Sigmoid colon (tissue), 6 donors: ENCODE measurements at regions not wholly inside any gene's neighbourhood (a gene's known extent, or its start where the extent isn't known, plus 50 kb on each side); places are given as distances from the start of the nearest gene placed in this dataset.

ENCODE experiments used
- DNase-seq: peaks from one replicate; pipeline ENCODE4 v3.0.0-alpha.2; 2019
- H3K27ac ChIP-seq, 4 donors: fragments of 200-600 bp; sonication (generic); one replicate each; pipeline ENCODE4 v1.5.1; 2016 to 2019; ENCODE audit warnings: mild to moderate bottlenecking in 1 of 4
- H3K27me3 ChIP-seq, 3 donors: fragments of 200-600 bp; sonication (generic); one replicate each; pipeline ENCODE4 v1.5.1; 2019; ENCODE audit warnings: mild to moderate bottlenecking in 1 of 3
- H3K36me3 ChIP-seq, 4 donors: fragments of 200-600 bp; sonication (generic); one replicate each; pipeline ENCODE4 v1.5.1; 2016 to 2019
- H3K4me1 ChIP-seq, 4 donors: fragments of 200-600 bp; sonication (generic); one replicate each; pipeline ENCODE4 v1.5.1; 2017 to 2019
- H3K4me3 ChIP-seq, 4 donors: fragments of 200-600 bp; sonication (generic); one replicate each; pipeline ENCODE4 v1.5.1; 2017 to 2019; ENCODE audit warnings: mild to moderate bottlenecking in 2 of 4, moderate library complexity in 1 of 4
- H3K9me3 ChIP-seq, 4 donors: fragments of 200-600 bp in 3 of 4; sonication (generic) in 3 of 4; one replicate each; pipeline versions ENCODE4 v1.5.1 to v1.6.1; 2013 to 2019
- CTCF ChIP-seq, 4 experiments: fragments of 450-650 bp in 3 of 4; fragments of 200-600 bp in 1 of 4; IDR thresholded peaks; one replicate each; pipeline ENCODE4 v1.5.1; 2016 to 2019; ENCODE audit warnings: antibody characterized with exemption in 4 of 4, mild to moderate bottlenecking in 3 of 4, moderate library complexity in 2 of 4
- EP300 ChIP-seq, 4 donors: sonication (generic); formaldehyde crosslinking; IDR thresholded peaks; one replicate each; pipeline ENCODE4 v1.6.1; 2017; ENCODE audit warnings: antibody characterized with exemption in 4 of 4
- POLR2A ChIP-seq, 2 donors: fragments of 450-650 bp; IDR thresholded peaks; one replicate each; pipeline ENCODE4 v1.6.1; 2016; ENCODE audit warnings: antibody characterized with exemption in 2 of 2, mild to moderate bottlenecking in 2 of 2, moderate library complexity in 2 of 2
- POLR2AphosphoS5 ChIP-seq, 4 donors: sonication (generic); formaldehyde crosslinking; IDR thresholded peaks; one replicate each; pipeline ENCODE4 v1.6.1; 2017; ENCODE audit warnings: antibody characterized with exemption in 4 of 4
- WGBS, 2 donors: extraction: QIAGEN DNeasy Blood & Tissue Kit; methylation state at CpG; one replicate each; pipeline ENCODE4 v1.1.7; 2013; 5-methylcytosine and 5-hydroxymethylcytosine counted together
- intact Hi-C: fragments of 100-400 bp; cut with DNase I; formaldehyde crosslinking; loops from one replicate; pipeline ENCODE4 v1.15.1; 2023
- donor health status: healthy with polysubstance abuse.
- donor health status: healthy.

GRCh38 chr11:27830206-27830605, 130.0 kb upstream of the BDNF start:
- H3K36me3 ChIP-seq = no peaks in the 10 kb centered on the region
- no peaks in the 10 kb centered on the region for H3K9me3 ChIP-seq
- WGBS, 2 donors = 89 to 91% methylated on average over 3 of the region's 3 CpGs
- H3K27me3 ChIP-seq = no peaks in the 10 kb centered on the region
- no peaks in the 10 kb centered on the region for H3K4me1 ChIP-seq
- TF ChIP-seq EP300 (IDR thresholded peaks at IDR 0.05) (no peak), POLR2AphosphoS5 (IDR thresholded peaks at IDR 0.05) (no peak), CTCF (IDR thresholded peaks at IDR 0.05) (no peak), POLR2A (IDR thresholded peaks at IDR 0.05) (no peak)
- H3K27ac ChIP-seq = no peak overlapping the region
- no peak for DNase-seq
- H3K4me3 ChIP-seq = no peak overlapping the region
- intact Hi-C loops = no loop called here

DNA sequence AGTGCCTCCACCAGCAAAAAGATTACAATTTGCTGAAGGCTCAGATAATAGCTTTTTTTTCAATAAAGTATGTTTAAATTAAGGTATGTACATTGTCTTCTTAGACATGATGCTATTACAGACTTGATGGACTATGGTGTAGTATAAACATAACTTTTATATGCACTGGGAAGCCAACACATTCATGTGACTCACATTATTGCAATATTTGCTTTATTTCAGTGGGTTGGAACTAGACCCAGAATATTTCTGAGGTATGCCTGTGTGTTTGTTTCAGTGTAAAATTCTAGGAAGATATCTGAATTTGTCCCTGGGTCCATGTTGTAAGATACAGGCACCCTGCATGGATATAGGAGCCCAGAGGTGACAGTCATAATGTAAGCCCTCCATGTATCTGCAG, 120.0 kb upstream of the BDNF start:
- Histone ChIP-seq H3K4me3 (no peak overlapping the region), H3K9me3 (no peaks in the 10 kb centered on the region), H3K4me1 (no peaks in the 10 kb centered on the region), H3K27ac (no peak overlapping the region), H3K27me3 (no peaks in the 10 kb centered on the region), H3K36me3 (no peaks in the 10 kb centered on the region)
- TF ChIP-seq EP300 (IDR thresholded peaks at IDR 0.05) (no peak), POLR2A (IDR thresholded peaks at IDR 0.05) (no peak), POLR2AphosphoS5 (IDR thresholded peaks at IDR 0.05) (no peak), CTCF (IDR thresholded peaks at IDR 0.05) (no peak)
- intact Hi-C loops = no loop called here
- DNase-seq = no peak

DNA sequence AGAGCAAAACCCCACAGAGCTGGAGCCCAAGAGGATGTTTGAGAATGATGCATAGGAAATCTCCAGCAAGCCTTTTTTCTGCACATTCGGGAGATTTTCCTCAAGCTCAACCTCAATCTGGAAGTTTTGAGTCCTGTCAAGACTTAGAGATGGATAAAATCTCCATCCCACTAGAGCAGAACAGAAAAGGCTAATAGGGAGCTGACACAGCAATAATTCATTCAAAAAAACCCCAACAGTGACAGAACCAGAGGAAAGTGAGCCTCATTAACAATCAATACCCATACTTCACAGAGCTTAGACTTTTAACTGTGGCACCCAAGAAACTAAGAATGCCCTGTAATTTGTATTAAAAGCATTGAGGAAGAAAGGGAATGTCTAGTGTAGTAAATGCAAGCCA, 115.9 kb upstream of the BDNF start:
- TF ChIP-seq POLR2AphosphoS5 (IDR thresholded peaks at IDR 0.05) (no peak), POLR2A (IDR thresholded peaks at IDR 0.05) (no peak), EP300 (IDR thresholded peaks at IDR 0.05) (no peak), CTCF (IDR thresholded peaks at IDR 0.05) (no peak)
- no peak overlapping the region for H3K4me3 ChIP-seq
- WGBS, 2 donors = 93 to 95% methylated on average over 1 of the region's 1 CpG
- intact Hi-C loops = no loop called here
- H3K4me1 ChIP-seq = no peaks in the 10 kb centered on the region
- H3K27me3 ChIP-seq = no peaks in the 10 kb centered on the region
- H3K9me3 ChIP-seq = no peaks in the 10 kb centered on the region
- no peak for DNase-seq
- H3K36me3 ChIP-seq = no peaks in the 10 kb centered on the region
- H3K27ac ChIP-seq = no peak overlapping the region

GRCh38 chr11:27812341-27812740, 112.1 kb upstream of the BDNF start:
- H3K4me1 ChIP-seq = no peaks in the 10 kb centered on the region
- intact Hi-C loops = no loop called here
- no peak overlapping the region for H3K27ac ChIP-seq
- H3K9me3 ChIP-seq = no peaks in the 10 kb centered on the region
- DNase-seq = no peak
- H3K36me3 ChIP-seq = no peaks in the 10 kb centered on the region
- WGBS, 2 donors = 90 to 94% methylated on average over 2 of the region's 2 CpGs
- no peak for TF ChIP-seq EP300 (IDR thresholded peaks at IDR 0.05)
- no peak for TF ChIP-seq CTCF (IDR thresholded peaks at IDR 0.05)
- TF ChIP-seq POLR2A (IDR thresholded peaks at IDR 0.05) = no peak
- TF ChIP-seq POLR2AphosphoS5 (IDR thresholded peaks at IDR 0.05) = no peak
- H3K27me3 ChIP-seq = no peaks in the 10 kb centered on the region
- no peak overlapping the region for H3K4me3 ChIP-seq

DNA sequence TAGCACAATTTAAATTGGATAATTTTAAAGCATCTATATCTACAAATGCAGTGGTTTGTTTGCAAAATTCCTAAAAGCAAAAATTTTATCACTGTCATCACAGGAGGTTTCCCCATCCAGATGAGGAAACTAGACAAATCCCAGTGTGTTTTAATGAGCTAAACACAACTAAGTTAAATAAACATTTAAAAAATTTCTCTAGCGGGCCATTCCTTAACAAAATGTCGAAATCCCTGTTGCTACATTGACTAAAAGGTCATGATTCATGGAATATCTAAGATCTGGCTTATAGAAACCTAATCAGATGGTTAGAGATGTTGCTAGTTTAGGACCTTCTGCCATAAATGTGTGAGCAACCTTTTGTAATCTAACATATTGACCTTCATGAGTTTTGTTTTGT, 107.3 kb upstream of the BDNF start:
- H3K36me3 ChIP-seq = no peaks in the 10 kb centered on the region
- no peak overlapping the region for H3K27ac ChIP-seq
- no peaks in the 10 kb centered on the region for H3K4me1 ChIP-seq
- H3K4me3 ChIP-seq = no peak overlapping the region
- no peaks in the 10 kb centered on the region for H3K27me3 ChIP-seq
- no peaks in the 10 kb centered on the region for H3K9me3 ChIP-seq
- DNase-seq = no peak
- 62 to 80% methylated on average over 2 of the region's 2 CpGs for WGBS, 2 donors
- intact Hi-C loops = no loop called here
- no peak for TF ChIP-seq EP300 (IDR thresholded peaks at IDR 0.05)
- TF ChIP-seq POLR2AphosphoS5 (IDR thresholded peaks at IDR 0.05) = no peak
- no peak for TF ChIP-seq CTCF (IDR thresholded peaks at IDR 0.05)
- TF ChIP-seq POLR2A (IDR thresholded peaks at IDR 0.05) = no peak
